ENCODE measurements at regions not wholly inside any gene's neighbourhood (a gene's known extent, or its start where the extent isn't known, plus 50 kb on each side); places are given as distances from the start of the nearest gene placed in this dataset.

- TF ChIP-seq CTCF (IDR thresholded peaks at IDR 0.05; ENCODE audit: insufficient read depth, low read length, poor library complexity, severe bottlenecking) (no peak), EZH2phosphoT487 (conservative IDR thresholded peaks at IDR 0.05; ENCODE audit: low read length) (no peak)
- Histone ChIP-seq H3K4me2 (ENCODE audit: low read depth, low read length, poor library complexity, severe bottlenecking) (no peak overlapping the region), H2AFZ (ENCODE audit: low read depth, low read length, severe bottlenecking) (no peak overlapping the region)
These were observed 91.0 kb upstream of the ESR1 start for GRCh38 chr6:151716526-151716932.

GRCh38 chr6:151719070-151719469 lies 88.4 kb upstream of the ESR1 start:
- Histone ChIP-seq H3K36me3 (ENCODE audit: low read length) (no peaks in the 10 kb centered on the region), H3K27me3 (ENCODE audit: low read length) (no peaks in the 10 kb centered on the region), H3K9me3 (ENCODE audit: insufficient read depth, low read length) (no peaks in the 10 kb centered on the region), H3F3A (ENCODE audit: insufficient read depth) (no peaks in the 10 kb centered on the region), H3K9me2 (replicated peaks; ENCODE audit: insufficient read depth, low read length) (no peaks in the 10 kb centered on the region), H3K79me2 (ENCODE audit: insufficient read depth, low read length) (no peaks in the 10 kb centered on the region), H3K4me3 (ENCODE audit: insufficient read depth, low read length, poor library complexity, severe bottlenecking) (no peak overlapping the region), H3K9ac (ENCODE audit: low read length) (no peak overlapping the region), H4K20me1 (ENCODE audit: low read depth, low read length) (no peaks in the 10 kb centered on the region), H3K27ac (ENCODE audit: low read depth, low read length) (no peak overlapping the region), H3K4me2 (ENCODE audit: low read depth, low read length, poor library complexity, severe bottlenecking) (no peak overlapping the region), H2AFZ (ENCODE audit: low read depth, low read length, severe bottlenecking) (no peak overlapping the region)
- no peak for TF ChIP-seq EZH2phosphoT487 (conservative IDR thresholded peaks at IDR 0.05; ENCODE audit: low read length)
- TF ChIP-seq CTCF (IDR thresholded peaks at IDR 0.05; ENCODE audit: insufficient read depth, low read length, poor library complexity, severe bottlenecking) = no peak

More at GRCh38 chr6:151716526-151716932, 91.0 kb upstream of the ESR1 start:
- Histone ChIP-seq H3K9ac (ENCODE audit: low read length) (no peak overlapping the region), H3K4me3 (ENCODE audit: insufficient read depth, low read length, poor library complexity, severe bottlenecking) (no peak overlapping the region), H3K27ac (ENCODE audit: low read depth, low read length) (no peak overlapping the region), H4K20me1 (ENCODE audit: low read depth, low read length) (no peaks in the 10 kb centered on the region), H3K27me3 (ENCODE audit: low read length) (no peaks in the 10 kb centered on the region), H3K36me3 (ENCODE audit: low read length) (no peaks in the 10 kb centered on the region), H3K9me3 (ENCODE audit: insufficient read depth, low read length) (no peaks in the 10 kb centered on the region), H3K9me2 (replicated peaks; ENCODE audit: insufficient read depth, low read length) (no peaks in the 10 kb centered on the region), H3K79me2 (ENCODE audit: insufficient read depth, low read length) (no peaks in the 10 kb centered on the region), H3F3A (ENCODE audit: insufficient read depth) (no peaks in the 10 kb centered on the region)

- Histone ChIP-seq H2AFZ (ENCODE audit: low read depth, low read length, severe bottlenecking) (no peak overlapping the region), H3K4me3 (ENCODE audit: insufficient read depth, low read length, poor library complexity, severe bottlenecking) (no peak overlapping the region), H3K4me2 (ENCODE audit: low read depth, low read length, poor library complexity, severe bottlenecking) (no peak overlapping the region), H3K27ac (ENCODE audit: low read depth, low read length) (no peak overlapping the region), H3K36me3 (ENCODE audit: low read length) (no peaks in the 10 kb centered on the region), H3F3A (ENCODE audit: insufficient read depth) (no peaks in the 10 kb centered on the region), H3K9ac (ENCODE audit: low read length) (no peak overlapping the region), H4K20me1 (ENCODE audit: low read depth, low read length) (no peaks in the 10 kb centered on the region), H3K27me3 (ENCODE audit: low read length) (no peaks in the 10 kb centered on the region), H3K9me3 (ENCODE audit: insufficient read depth, low read length) (no peaks in the 10 kb centered on the region), H3K9me2 (replicated peaks; ENCODE audit: insufficient read depth, low read length) (no peaks in the 10 kb centered on the region), H3K79me2 (ENCODE audit: insufficient read depth, low read length) (no peaks in the 10 kb centered on the region)
- no peak for TF ChIP-seq CTCF (IDR thresholded peaks at IDR 0.05; ENCODE audit: insufficient read depth, low read length, poor library complexity, severe bottlenecking)
- TF ChIP-seq EZH2phosphoT487 (conservative IDR thresholded peaks at IDR 0.05; ENCODE audit: low read length) = no peak
These were observed 86.3 kb upstream of the ESR1 start for GRCh38 chr6:151721146-151721545.

All from SU-DHL-6 (cell line).